GM18867 (cell line): ENCODE measurements at regions not wholly inside any gene's neighbourhood (a gene's known extent, or its start where the extent isn't known, plus 50 kb on each side); places are given as distances from the start of the nearest gene placed in this dataset.

Experiments used
- ATAC-seq: cut with Tn5 transposase; IDR thresholded peaks from one replicate; pipeline ENCODE4 v1.9.1; 2021; ENCODE audit warnings: mild to moderate bottlenecking, moderate library complexity; ENCODE audit not compliant: unreplicated experiment

DNA sequence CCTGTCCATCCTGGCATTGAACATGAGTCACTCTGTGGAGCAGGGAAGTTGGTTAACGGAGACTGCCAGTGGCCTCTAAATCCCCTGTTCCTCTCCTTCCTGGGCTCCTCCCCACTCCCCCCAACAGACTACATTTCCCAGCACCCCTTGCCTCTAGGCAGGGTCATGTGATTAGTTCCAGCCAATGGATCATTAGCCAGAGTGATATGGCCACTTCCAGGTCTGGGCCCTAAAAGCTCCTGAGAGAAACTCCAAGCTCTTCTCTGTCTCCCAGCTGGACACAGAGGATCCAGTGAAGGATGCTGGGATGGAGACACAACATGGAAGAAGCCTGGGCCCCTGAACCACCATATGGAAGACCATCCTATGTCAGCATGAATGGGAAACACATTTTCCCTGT is 54.4 kb upstream of the RFLNA start:
- no peak for ATAC-seq

DNA sequence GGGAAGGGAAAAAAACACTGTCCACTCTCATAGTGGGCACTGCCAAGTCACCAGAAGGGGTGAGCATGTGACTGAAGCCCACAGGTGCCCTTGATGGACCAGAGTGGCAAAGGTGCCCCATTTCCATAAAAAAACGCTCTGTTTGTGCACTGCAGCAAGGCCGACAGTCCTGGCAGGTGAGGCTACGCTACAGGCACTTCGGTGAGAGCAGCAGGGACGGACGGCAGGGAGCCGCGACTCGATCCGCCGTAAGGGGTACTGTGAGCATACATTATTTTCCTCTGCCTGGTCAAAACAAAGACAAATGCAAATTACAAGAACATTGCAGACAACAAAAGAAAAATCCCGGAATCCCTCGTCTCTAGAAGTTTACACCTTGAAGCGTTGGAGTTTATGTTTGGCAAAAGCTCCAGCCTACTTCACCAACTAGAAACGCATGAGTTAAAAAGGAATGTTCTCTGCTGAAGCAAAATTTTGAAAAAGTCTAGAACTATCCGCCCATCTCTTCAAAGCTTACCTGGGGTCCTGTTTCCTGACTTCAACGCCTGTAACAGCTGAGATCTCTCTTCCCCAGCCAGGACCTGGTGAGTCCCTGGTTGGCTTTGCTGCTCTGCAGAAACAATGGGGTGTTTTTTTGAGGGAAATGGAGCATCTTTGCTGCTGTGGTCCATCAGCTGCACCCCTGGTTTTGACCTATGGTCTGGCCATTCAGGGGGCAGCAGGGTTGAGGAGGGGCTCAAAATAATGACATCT is 52.9 kb upstream of the RFLNA start:
- ATAC-seq, result no peak

DNA sequence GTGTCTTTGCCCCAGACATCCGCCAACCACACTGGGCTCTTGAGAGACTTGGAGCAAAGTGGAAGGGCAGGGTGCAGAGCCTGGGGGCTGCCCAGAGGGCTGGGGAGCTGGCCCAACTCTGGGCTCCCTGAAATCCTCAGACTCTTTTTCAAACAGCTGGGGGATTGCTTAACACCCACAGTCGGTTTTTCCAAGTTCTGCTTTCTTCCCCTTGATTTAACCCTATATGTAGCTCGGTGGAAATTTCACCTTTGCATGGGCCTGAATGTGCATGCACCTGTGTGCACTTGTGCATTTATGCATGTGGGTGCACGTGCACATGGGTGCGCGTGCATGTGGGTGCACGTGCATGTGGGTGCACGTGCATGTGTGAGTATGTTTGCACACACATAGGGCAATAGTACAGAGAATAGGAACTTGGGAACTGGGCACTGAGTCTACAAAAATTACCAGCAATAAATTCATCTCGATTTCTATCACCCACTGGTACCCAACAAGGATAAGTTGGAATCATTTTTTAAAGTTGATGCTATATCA is 52.3 kb upstream of the RFLNA start:
- ATAC-seq, result no peak

DNA sequence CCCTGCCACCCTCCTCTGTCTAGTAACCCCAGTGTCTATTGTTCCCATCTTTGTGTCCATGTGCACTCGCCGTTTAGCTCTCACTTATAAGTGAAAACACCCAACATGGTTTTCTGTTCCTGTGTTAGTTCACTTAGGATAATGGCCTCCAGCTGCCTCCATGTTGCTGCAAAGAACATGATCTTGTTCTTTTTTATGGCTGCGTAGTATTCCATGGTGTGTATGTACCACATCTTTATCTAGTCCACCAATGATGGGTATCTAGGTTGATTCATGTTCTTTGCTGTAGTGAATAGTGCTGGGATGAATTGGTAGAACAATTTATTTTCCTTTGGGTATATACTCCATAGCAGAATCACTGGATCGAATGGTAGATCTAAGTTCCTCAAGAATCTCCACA is 51.0 kb upstream of the RFLNA start:
- ATAC-seq, result no peak
